KMS-11 (cell line): ENCODE measurements at regions not wholly inside any gene's neighbourhood (a gene's known extent, or its start where the extent isn't known, plus 50 kb on each side); places are given as distances from the start of the nearest gene placed in this dataset.

Experiments used
- H2AFZ ChIP-seq: fragments of 200-600 bp; sonication (generic); 2 replicates; pipeline ENCODE4 v1.6.1; 2016; ENCODE audit warnings: antibody characterized with exemption, mixed run types, low read depth
- H3K27ac ChIP-seq: fragments of 200-600 bp; sonication (generic); 2 replicates; pipeline ENCODE4 v1.6.1; 2016; ENCODE audit warnings: mild to moderate bottlenecking, mixed run types
- H3K27me3 ChIP-seq: fragments of 200-600 bp; sonication (generic); 2 replicates; pipeline ENCODE4 v1.6.1; 2017; ENCODE audit warnings: mild to moderate bottlenecking, low read depth, mixed run types, moderate library complexity; ENCODE audit not compliant: insufficient read depth
- H3K36me3 ChIP-seq: fragments of 200-600 bp; sonication (generic); 2 replicates; pipeline ENCODE4 v1.6.1; 2017; ENCODE audit warnings: mild to moderate bottlenecking, mixed run types; ENCODE audit not compliant: insufficient read depth
- H3K4me1 ChIP-seq: fragments of 200-600 bp; sonication (generic); 2 replicates; pipeline ENCODE4 v1.6.1; 2016; ENCODE audit warnings: mild to moderate bottlenecking, low read depth, mixed run types; ENCODE audit not compliant: poor library complexity, severe bottlenecking
- H3K4me2 ChIP-seq: fragments of 200-600 bp; sonication (generic); 2 replicates; pipeline ENCODE4 v1.7.0; 2016; ENCODE audit warnings: mild to moderate bottlenecking, mixed run types
- H3K4me3 ChIP-seq: fragments of 200-600 bp; sonication (generic); IDR thresholded peaks from 2 replicates; pipeline ENCODE4 v1.6.1; 2017; ENCODE audit warnings: low read depth, low read length, mixed read lengths; ENCODE audit not compliant: insufficient read depth
- H3K79me2 ChIP-seq: fragments of 200-600 bp; sonication (generic); 2 replicates; pipeline ENCODE4 v1.6.1; 2016; ENCODE audit warnings: low read depth, mixed run types; ENCODE audit not compliant: insufficient read depth
- H3K9ac ChIP-seq: fragments of 200-600 bp; sonication (generic); 2 replicates; pipeline ENCODE4 v1.6.1; 2016; ENCODE audit warnings: mild to moderate bottlenecking, mixed run types
- H4K20me1 ChIP-seq: fragments of 200-600 bp; sonication (generic); 2 replicates; pipeline ENCODE4 v1.6.1; 2016; ENCODE audit warnings: mild to moderate bottlenecking, mixed run types; ENCODE audit not compliant: insufficient read depth
- TF ChIP-seq, protein P1 (sequence below): fragments of 200-600 bp; sonication (generic); conservative IDR thresholded peaks from 2 replicates; pipeline ENCODE4 v1.6.1; 2017; ENCODE audit warnings: low read depth, mild to moderate bottlenecking, antibody characterized with exemption, low read length, moderate library complexity, mixed read lengths

DNA sequence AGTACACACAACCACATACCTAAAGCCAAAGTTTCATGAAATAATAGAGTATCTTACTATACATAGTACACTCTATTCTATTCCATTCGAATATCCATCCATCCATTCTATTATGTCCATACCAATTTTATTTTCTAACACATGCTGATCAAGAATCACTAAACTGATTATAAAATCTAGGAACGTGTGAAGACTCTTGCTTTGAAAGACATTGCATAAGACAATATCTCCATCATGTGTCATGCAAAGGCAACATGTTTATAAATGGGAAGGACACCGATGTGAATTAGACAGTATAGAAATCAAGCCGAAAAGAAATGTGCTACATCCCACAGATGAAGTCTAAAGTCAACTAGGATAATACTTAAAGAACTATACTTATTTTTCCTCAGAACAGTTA lies 1561.5 kb upstream of the TENM4 start:
- Histone ChIP-seq H2AFZ (no peak overlapping the region), H3K27ac (no peak overlapping the region), H3K27me3 (no peaks in the 10 kb centered on the region), H3K9ac (no peak overlapping the region), H4K20me1 (no peaks in the 10 kb centered on the region), H3K4me2 (no peak overlapping the region), H3K79me2 (no peaks in the 10 kb centered on the region), H3K4me1 (peaks cover 5% of the 10 kb centered on the region), H3K4me3 (no peak overlapping the region), H3K36me3 (no peaks in the 10 kb centered on the region)
- TF ChIP-seq, protein P1, sequence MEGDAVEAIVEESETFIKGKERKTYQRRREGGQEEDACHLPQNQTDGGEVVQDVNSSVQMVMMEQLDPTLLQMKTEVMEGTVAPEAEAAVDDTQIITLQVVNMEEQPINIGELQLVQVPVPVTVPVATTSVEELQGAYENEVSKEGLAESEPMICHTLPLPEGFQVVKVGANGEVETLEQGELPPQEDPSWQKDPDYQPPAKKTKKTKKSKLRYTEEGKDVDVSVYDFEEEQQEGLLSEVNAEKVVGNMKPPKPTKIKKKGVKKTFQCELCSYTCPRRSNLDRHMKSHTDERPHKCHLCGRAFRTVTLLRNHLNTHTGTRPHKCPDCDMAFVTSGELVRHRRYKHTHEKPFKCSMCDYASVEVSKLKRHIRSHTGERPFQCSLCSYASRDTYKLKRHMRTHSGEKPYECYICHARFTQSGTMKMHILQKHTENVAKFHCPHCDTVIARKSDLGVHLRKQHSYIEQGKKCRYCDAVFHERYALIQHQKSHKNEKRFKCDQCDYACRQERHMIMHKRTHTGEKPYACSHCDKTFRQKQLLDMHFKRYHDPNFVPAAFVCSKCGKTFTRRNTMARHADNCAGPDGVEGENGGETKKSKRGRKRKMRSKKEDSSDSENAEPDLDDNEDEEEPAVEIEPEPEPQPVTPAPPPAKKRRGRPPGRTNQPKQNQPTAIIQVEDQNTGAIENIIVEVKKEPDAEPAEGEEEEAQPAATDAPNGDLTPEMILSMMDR: no peak

DNA sequence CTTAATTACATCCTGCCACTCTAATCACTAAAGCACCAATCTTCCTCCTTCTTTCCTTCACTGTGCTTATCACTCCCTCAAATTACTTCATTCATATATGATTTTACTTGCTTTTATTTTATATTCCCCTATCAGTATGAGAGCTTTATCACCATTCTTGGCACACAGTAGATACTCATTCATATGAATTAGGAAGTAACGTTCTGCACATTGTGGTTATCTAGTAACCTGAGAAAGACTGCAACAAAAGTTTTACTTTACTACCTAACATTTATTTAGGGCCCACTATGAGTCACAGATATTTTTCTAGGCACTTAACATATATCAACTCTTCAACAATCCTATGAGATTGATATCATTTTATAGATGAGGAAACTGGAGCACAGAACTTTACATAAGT lies 1559.9 kb upstream of the TENM4 start:
- Histone ChIP-seq H4K20me1 (no peaks in the 10 kb centered on the region), H3K36me3 (no peaks in the 10 kb centered on the region), H3K4me3 (no peak overlapping the region), H3K9ac (no peak overlapping the region), H3K27me3 (no peaks in the 10 kb centered on the region), H3K27ac (no peak overlapping the region), H3K4me1 (peaks cover 5% of the 10 kb centered on the region), H3K4me2 (no peak overlapping the region), H3K79me2 (no peaks in the 10 kb centered on the region), H2AFZ (no peak overlapping the region)
- TF ChIP-seq, protein P1: no peak

DNA sequence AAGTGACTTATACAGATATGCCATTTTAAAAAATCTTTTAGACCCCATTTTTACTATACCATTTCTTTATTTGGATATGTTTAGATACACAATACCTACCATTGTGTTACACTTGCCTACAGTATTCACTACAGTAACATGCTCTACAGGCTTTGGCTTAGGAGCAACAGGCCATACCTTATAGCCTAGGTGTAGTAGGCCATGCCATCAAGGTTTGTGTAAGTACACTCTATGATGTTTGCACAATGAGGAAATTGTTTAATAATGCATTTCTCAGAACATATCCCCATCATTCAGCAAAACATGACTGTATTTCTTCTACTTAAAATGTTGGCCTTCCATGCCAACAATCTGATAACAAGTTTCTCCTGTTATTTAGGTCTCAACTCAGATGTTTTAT lies 1559.5 kb upstream of the TENM4 start:
- peaks cover 5% of the 10 kb centered on the region for H3K4me1 ChIP-seq
- no peak overlapping the region for H2AFZ ChIP-seq
- no peak overlapping the region for H3K27ac ChIP-seq
- no peak overlapping the region for H3K4me3 ChIP-seq
- TF ChIP-seq, protein P1: no peak
- H3K4me2 ChIP-seq: no peak overlapping the region
- H3K36me3 ChIP-seq: no peaks in the 10 kb centered on the region
- no peaks in the 10 kb centered on the region for H3K79me2 ChIP-seq
- H3K27me3 ChIP-seq: no peaks in the 10 kb centered on the region
- H3K9ac ChIP-seq: no peak overlapping the region
- H4K20me1 ChIP-seq: no peaks in the 10 kb centered on the region

DNA sequence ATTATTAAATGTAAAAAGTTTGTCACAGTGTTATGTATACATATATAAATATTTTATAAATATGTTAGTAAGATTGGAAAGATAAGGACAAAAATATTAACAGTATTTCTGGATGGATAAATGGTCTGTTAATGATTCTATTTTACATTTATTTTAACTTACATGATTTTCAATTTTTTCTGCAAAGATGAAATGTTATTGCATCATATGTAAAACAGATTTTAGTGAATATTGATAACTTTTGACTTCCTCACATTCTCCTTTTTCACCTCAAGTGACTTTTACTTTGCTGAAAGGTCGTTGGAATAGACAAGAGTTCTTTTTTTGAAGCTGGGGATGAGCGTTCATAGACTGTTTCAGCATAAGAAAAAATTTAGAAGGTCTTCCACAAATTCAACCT lies 1554.7 kb upstream of the TENM4 start:
- no peak overlapping the region for H3K4me3 ChIP-seq
- no peak overlapping the region for H3K27ac ChIP-seq
- no peaks in the 10 kb centered on the region for H3K79me2 ChIP-seq
- TF ChIP-seq, protein P1: no peak
- no peak overlapping the region for H2AFZ ChIP-seq
- no peaks in the 10 kb centered on the region for H3K4me1 ChIP-seq
- no peak overlapping the region for H3K9ac ChIP-seq
- no peaks in the 10 kb centered on the region for H4K20me1 ChIP-seq
- no peaks in the 10 kb centered on the region for H3K27me3 ChIP-seq
- no peak overlapping the region for H3K4me2 ChIP-seq
- no peaks in the 10 kb centered on the region for H3K36me3 ChIP-seq

DNA sequence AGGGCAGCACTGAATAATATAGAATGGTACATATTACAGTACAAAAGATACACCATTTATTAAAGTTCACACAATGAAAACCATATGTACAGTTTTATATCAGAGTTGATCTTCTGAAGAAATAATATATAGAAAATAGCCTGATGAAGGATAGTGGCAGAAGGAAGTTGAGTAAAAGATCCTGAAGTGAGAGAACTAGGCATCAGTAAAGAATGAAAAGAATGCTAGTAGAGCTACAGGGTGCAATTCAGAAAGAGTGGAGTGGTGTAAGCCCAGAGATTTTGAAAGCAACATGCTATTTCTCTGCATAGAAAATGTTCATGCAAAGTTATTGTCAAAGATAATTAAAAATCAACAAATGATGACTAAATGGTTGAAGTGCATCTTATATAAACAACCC lies 1552.7 kb upstream of the TENM4 start:
- Histone ChIP-seq H3K36me3 (no peaks in the 10 kb centered on the region), H3K4me3 (no peak overlapping the region), H2AFZ (no peak overlapping the region), H3K4me1 (no peaks in the 10 kb centered on the region), H3K4me2 (no peak overlapping the region), H4K20me1 (no peaks in the 10 kb centered on the region), H3K79me2 (no peaks in the 10 kb centered on the region), H3K27ac (no peak overlapping the region), H3K9ac (no peak overlapping the region), H3K27me3 (no peaks in the 10 kb centered on the region)
- TF ChIP-seq, protein P1: no peak
